H1 (cell line): ENCODE measurements at regions not wholly inside any gene's neighbourhood (a gene's known extent, or its start where the extent isn't known, plus 50 kb on each side); places are given as distances from the start of the nearest gene placed in this dataset.

Source experiments
- CTCF ChIA-PET: fragments of 300-600 bp; sonication (Branson Sonifier 250); formaldehyde crosslinking; loops from one replicate; lab custom pipeline; 2021; ENCODE audit not compliant: partially characterized antibody; lab: Charles Lee
- POLR2A ChIA-PET: fragments of 300-600 bp; sonication (Branson Sonifier 250); formaldehyde crosslinking; loops from one replicate; lab custom pipeline; 2021; ENCODE audit warnings: inconsistent platforms; ENCODE audit not compliant: partially characterized antibody; lab: Charles Lee
- DNase-seq, 2 experiments: peaks; one replicate each; pipeline versions ENCODE4 v3.0.0 to v3.0.0-alpha.2; 2010 to 2022; ENCODE audit warnings: low spot score in 2 of 2, low read depth in 1 of 2, mixed read lengths in 1 of 2
- FAIRE-seq: peaks from 2 replicates; lab custom pipeline; 2011; peaks lifted over from hg19 to GRCh38; lab: Jason Lieb, UNC
- H2AFZ ChIP-seq: 2 replicates; pipeline ENCODE4 v1.8.1; 2012; ENCODE audit warnings: low read length, inconsistent platforms
- H2AK5ac ChIP-seq: 2 replicates; pipeline ENCODE4 v1.6.1; 2013; ENCODE audit warnings: low read depth, low read length
- H2BK120ac ChIP-seq: replicated peaks from 2 replicates; pipeline ENCODE3; 2013; ENCODE audit warnings: low read depth, low read length, inconsistent platforms
- H2BK12ac ChIP-seq: 2 replicates; pipeline ENCODE4 v1.6.1; 2013; ENCODE audit warnings: low read depth, low read length
- H2BK15ac ChIP-seq: 2 replicates; pipeline ENCODE4 v1.6.1; 2013; ENCODE audit warnings: low read length
- H2BK20ac ChIP-seq: 2 replicates; pipeline ENCODE4 v1.6.1; 2013; ENCODE audit warnings: low read length
- H2BK5ac ChIP-seq: 2 replicates; pipeline ENCODE4 v1.6.1; 2013; ENCODE audit warnings: low read depth, low read length
- H3K14ac ChIP-seq: 2 replicates; pipeline ENCODE4 v1.6.1; 2013; ENCODE audit warnings: inconsistent platforms; ENCODE audit not compliant: insufficient read length
- H3K18ac ChIP-seq: 2 replicates; pipeline ENCODE4 v1.6.1; 2013; ENCODE audit warnings: low read length; ENCODE audit errors: extremely low read depth
- H3K23ac ChIP-seq: 2 replicates; pipeline ENCODE4 v1.6.1; 2013; ENCODE audit warnings: inconsistent platforms; ENCODE audit not compliant: insufficient read length
- H3K23me2 ChIP-seq: 2 replicates; pipeline ENCODE4 v1.6.1; 2013; ENCODE audit warnings: low read depth, low read length
- H3K27ac ChIP-seq: 2 replicates; pipeline ENCODE4 v1.6.1; 2011; ENCODE audit warnings: low read depth, low read length, inconsistent platforms
- H3K27me3 ChIP-seq, 4 experiments: replicated peaks in 1 of 4; 1 replicate in 1 of 4; 2 replicates in 3 of 4; pipeline versions ENCODE4 v1.6.1 to v1.8.1; 2011 to 2013; ENCODE audit warnings: low read length in 3 of 4, mild to moderate bottlenecking in 3 of 4, inconsistent platforms in 2 of 4, mixed read lengths in 2 of 4, moderate library complexity in 1 of 4; ENCODE audit not compliant: control insufficient read depth in 3 of 4, insufficient read depth in 3 of 4; ENCODE audit errors: extremely low read depth in 1 of 4
- H3K36me3 ChIP-seq, 4 experiments: 2 replicates each; pipeline versions ENCODE4 v1.6.1 to v1.8.1; 2011 to 2013; ENCODE audit warnings: mild to moderate bottlenecking in 4 of 4, low read length in 3 of 4, moderate library complexity in 2 of 4, control low read depth in 1 of 4, inconsistent platforms in 1 of 4; ENCODE audit not compliant: insufficient read depth in 4 of 4, control insufficient read depth in 2 of 4
- H3K4ac ChIP-seq: replicated peaks from 2 replicates; pipeline ENCODE3; 2013; ENCODE audit warnings: low read length, low read depth, mixed read lengths, inconsistent platforms; ENCODE audit not compliant: insufficient read length
- H3K4me1 ChIP-seq, 4 experiments: replicated peaks in 1 of 4; 1 replicate in 1 of 4; 2 replicates in 3 of 4; pipeline versions ENCODE4 v1.6.1 to v1.8.1; 2011 to 2013; ENCODE audit warnings: low read length in 3 of 4, inconsistent platforms in 2 of 4, mixed read lengths in 1 of 4; ENCODE audit not compliant: insufficient read depth in 4 of 4, control insufficient read depth in 3 of 4
- H3K4me2 ChIP-seq, 2 experiments: 2 replicates each; pipeline versions ENCODE4 v1.6.1 to v1.8.1; 2011 to 2013; ENCODE audit warnings: low read depth in 2 of 2, low read length in 2 of 2, control low read depth in 1 of 2, inconsistent platforms in 1 of 2, mild to moderate bottlenecking in 1 of 2; ENCODE audit not compliant: insufficient read depth in 1 of 2
- H3K4me3 ChIP-seq, 4 experiments: fragments of 200-600, 300-600 bp in 1 of 4; sonication (generic), shearing (Covaris generic), sonication (Bioruptor Twin) in 1 of 4; 2 replicates each; pipeline versions ENCODE4 v1.5.1 to v1.8.1; 2011 to 2016; ENCODE audit warnings: low read length in 4 of 4, low read depth in 3 of 4, control low read depth in 2 of 4, inconsistent platforms in 2 of 4, mild to moderate bottlenecking in 2 of 4, mixed read lengths in 1 of 4, moderate library complexity in 1 of 4; ENCODE audit not compliant: insufficient read depth in 2 of 4; ENCODE audit errors: extremely low read depth in 1 of 4
- H3K56ac ChIP-seq: replicated peaks from 2 replicates; pipeline ENCODE3; 2013; ENCODE audit warnings: low read depth, mild to moderate bottlenecking, mixed read lengths, low read length, inconsistent platforms; ENCODE audit not compliant: insufficient read length
- H3K79me1 ChIP-seq: 2 replicates; pipeline ENCODE4 v1.6.1; 2013; ENCODE audit warnings: low read depth, low read length, control low read depth
- H3K79me2 ChIP-seq, 2 experiments: 2 replicates each; pipeline versions ENCODE4 v1.6.1 to v1.8.1; 2012 to 2013; ENCODE audit warnings: low read length in 2 of 2, mild to moderate bottlenecking in 2 of 2, inconsistent platforms in 1 of 2; ENCODE audit not compliant: insufficient read depth in 2 of 2, control insufficient read depth in 1 of 2
- H3K9ac ChIP-seq, 4 experiments: replicated peaks in 1 of 4; 1 replicate in 1 of 4; 2 replicates in 3 of 4; pipeline versions ENCODE4 v1.6.1 to v1.8.1; 2011 to 2013; ENCODE audit warnings: low read depth in 3 of 4, low read length in 3 of 4, control low read depth in 2 of 4, mild to moderate bottlenecking in 2 of 4, moderate library complexity in 2 of 4, inconsistent platforms in 1 of 4; ENCODE audit errors: extremely low read depth in 1 of 4
- H3K9me3 ChIP-seq, 2 experiments: 2 replicates each; pipeline versions ENCODE4 v1.6.1 to v1.8.1; 2012 to 2013; ENCODE audit warnings: mild to moderate bottlenecking in 2 of 2, moderate library complexity in 2 of 2, control low read depth in 1 of 2, inconsistent platforms in 1 of 2, low read depth in 1 of 2, low read length in 1 of 2, mixed read lengths in 1 of 2; ENCODE audit not compliant: insufficient read depth in 2 of 2
- H4K20me1 ChIP-seq, 2 experiments: replicated peaks in 1 of 2; 2 replicates each; pipeline versions ENCODE3 to v1.8.1; 2011 to 2013; ENCODE audit warnings: inconsistent platforms in 2 of 2, low read length in 2 of 2, mild to moderate bottlenecking in 1 of 2; ENCODE audit not compliant: insufficient read depth in 2 of 2, control insufficient read depth in 1 of 2
- H4K5ac ChIP-seq: 2 replicates; pipeline ENCODE4 v1.6.1; 2013; ENCODE audit warnings: low read length, low read depth, mixed read lengths, inconsistent platforms; ENCODE audit not compliant: insufficient read length
- H4K8ac ChIP-seq: 2 replicates; pipeline ENCODE4 v1.8.0; 2013; ENCODE audit warnings: mild to moderate bottlenecking, moderate library complexity, low read length, inconsistent platforms; ENCODE audit not compliant: insufficient read depth; ENCODE audit errors: extremely low read depth
- H4K91ac ChIP-seq: replicated peaks from 2 replicates; pipeline ENCODE3; 2013; ENCODE audit warnings: low read length, mixed read lengths, inconsistent platforms; ENCODE audit not compliant: insufficient read length
- EGR1 ChIP-seq: IDR thresholded peaks from 2 replicates; pipeline ENCODE4 v1.6.1; 2011; ENCODE audit warnings: low read depth, low read length, borderline replicate concordance
- EZH2 ChIP-seq: fragments of 200-600 bp; sonication (generic); IDR thresholded peaks from 2 replicates; pipeline ENCODE4 v1.7.1; 2012; ENCODE audit warnings: low read depth, mild to moderate bottlenecking, moderate library complexity, low read length, inconsistent platforms; ENCODE audit not compliant: severe bottlenecking
- FOSL1 ChIP-seq: IDR thresholded peaks from 2 replicates; pipeline ENCODE4 v1.6.1; 2011; ENCODE audit warnings: mild to moderate bottlenecking, low read depth, low read length, moderate library complexity; ENCODE audit not compliant: insufficient read depth
- GABPA ChIP-seq: IDR thresholded peaks from 2 replicates; pipeline ENCODE4 v1.6.1; 2011; ENCODE audit warnings: mild to moderate bottlenecking, low read length, moderate library complexity, borderline replicate concordance; ENCODE audit not compliant: insufficient read depth
- NANOG ChIP-seq: IDR thresholded peaks from 2 replicates; pipeline ENCODE4 v1.6.1; 2011; ENCODE audit warnings: low read length, low read depth, mild to moderate bottlenecking, inconsistent platforms; ENCODE audit not compliant: insufficient read depth, poor library complexity, severe bottlenecking
- SP2 ChIP-seq: IDR thresholded peaks from 2 replicates; pipeline ENCODE4 v1.6.1; 2012; ENCODE audit warnings: mild to moderate bottlenecking, low read length, inconsistent platforms
- SRF ChIP-seq: IDR thresholded peaks from 2 replicates; pipeline ENCODE4 v1.6.1; 2011; ENCODE audit warnings: mild to moderate bottlenecking, low read depth, low read length, moderate library complexity
- TAF1 ChIP-seq: IDR thresholded peaks from 2 replicates; pipeline ENCODE4 v1.6.1; 2011; ENCODE audit warnings: mild to moderate bottlenecking, low read depth, low read length
- TBP ChIP-seq: IDR thresholded peaks from 2 replicates; pipeline ENCODE4 v1.6.1; 2011; ENCODE audit warnings: low read depth, low read length, improper control_type of control experiment
- TEAD4 ChIP-seq: IDR thresholded peaks from 2 replicates; pipeline ENCODE4 v1.6.1; 2012; ENCODE audit warnings: low read depth, low read length, inconsistent platforms, mixed read lengths
- YY1 ChIP-seq: IDR thresholded peaks from 2 replicates; pipeline ENCODE4 v1.6.1; 2011; ENCODE audit warnings: low read depth, mild to moderate bottlenecking, low read length
- WGBS, 2 experiments: shearing (Covaris generic) in 1 of 2; methylation state at CpG; one replicate each; pipeline versions ENCODE4 v1.1.6 to v1.1.7; 2013 to 2015; ENCODE audit warnings: low lambda C conversion rate in 2 of 2, mixed read lengths in 2 of 2, inconsistent platforms in 1 of 2, low coverage in 1 of 2, missing lambda C conversion rate in 1 of 2; ENCODE audit not compliant: insufficient replicate concordance in 2 of 2, insufficient coverage in 1 of 2, insufficient read length in 1 of 2; ENCODE audit errors: extremely low coverage in 1 of 2, missing lambda C conversion rate in 1 of 2; 5-methylcytosine and 5-hydroxymethylcytosine counted together
- TF ChIP-seq, protein P1 (sequence below): IDR thresholded peaks from 2 replicates; pipeline ENCODE4 v1.6.1; 2012; ENCODE audit warnings: low read length, inconsistent platforms

DNA sequence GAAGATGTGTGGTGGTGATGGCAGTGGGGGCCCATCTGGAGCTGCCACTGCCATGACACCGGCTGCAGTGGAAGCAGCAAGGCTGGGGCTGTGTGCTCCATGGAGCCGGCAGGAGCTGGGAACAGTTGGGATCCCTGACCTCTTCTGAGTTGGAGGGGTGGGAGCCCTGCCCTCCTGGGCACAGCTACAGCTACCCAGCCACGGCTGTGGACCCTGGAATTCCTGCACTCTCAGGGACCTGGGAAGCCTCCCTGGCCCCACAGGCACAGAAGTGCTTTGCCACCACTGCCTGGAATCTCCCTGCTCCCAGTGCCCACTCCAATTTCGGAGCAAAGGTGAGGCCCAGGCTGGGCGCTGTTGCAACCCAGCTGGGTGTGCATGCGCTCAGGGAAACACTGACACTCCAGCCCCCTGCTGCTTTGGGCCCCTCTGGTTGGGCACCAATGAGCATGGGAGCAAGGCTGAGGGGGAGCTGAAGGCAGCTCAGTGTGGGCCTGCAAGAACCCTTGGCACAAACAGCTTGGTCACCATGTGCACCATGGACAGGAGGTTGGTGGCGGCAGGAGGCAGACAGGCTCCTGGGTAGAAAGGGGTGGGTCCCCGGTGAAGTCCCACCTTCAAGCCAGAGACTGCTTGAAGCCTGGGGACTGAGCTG is 817.6 kb downstream of the KCNT2 start:
- H3K4me1 ChIP-seq: no peaks in the 10 kb centered on the region
- no peak overlapping the region for H2BK120ac ChIP-seq
- no peak overlapping the region for H2AK5ac ChIP-seq
- H4K5ac ChIP-seq: no peak overlapping the region
- no peak overlapping the region for H2BK5ac ChIP-seq
- DNase-seq (no peak), FAIRE-seq (no peak)
- no peak overlapping the region for H2BK20ac ChIP-seq
- peak overlapping the region; percentile 53; the same call in 1 of the 2 replicates for H2AFZ ChIP-seq
- no peaks in the 10 kb centered on the region for H4K20me1 ChIP-seq
- H3K9ac ChIP-seq: no peak overlapping the region
- no peak overlapping the region for H3K4ac ChIP-seq
- POLR2A ChIA-PET: no interaction called here
- no peak overlapping the region for H3K27ac ChIP-seq
- H3K36me3 ChIP-seq: no peaks in the 10 kb centered on the region
- CTCF ChIA-PET: interaction anchor here (1.0 to 1.4 kb wide), 2 partner anchors 20 to 96 kb away, joined by 3 to 4 read pairs; no protein-coding TSS in a partner anchor
- no peak overlapping the region for H2BK12ac ChIP-seq
- H3K27me3 ChIP-seq: no peaks in the 10 kb centered on the region
- H3K4me2 ChIP-seq: no peak overlapping the region
- no peaks in the 10 kb centered on the region for H3K79me1 ChIP-seq
- 94% methylated on average over 8 of the region's 8 CpGs; no CpG with 5 or more reads in 1 of the 2 experiments for WGBS, 2 experiments
- no peak overlapping the region for H3K56ac ChIP-seq
- H3K4me3 ChIP-seq: no peak overlapping the region
- H3K14ac ChIP-seq: no peak overlapping the region
- H4K8ac ChIP-seq: peak overlapping the region; percentile 14; the same call in 1 of the 2 replicates
- H2BK15ac ChIP-seq: no peak overlapping the region
- H3K23ac ChIP-seq: no peak overlapping the region
- H3K9me3 ChIP-seq: no peaks in the 10 kb centered on the region
- H4K91ac ChIP-seq: no peak overlapping the region
- H3K79me2 ChIP-seq: no peaks in the 10 kb centered on the region
- no peak overlapping the region for H3K18ac ChIP-seq
- H3K23me2 ChIP-seq: no peaks in the 10 kb centered on the region
- TF ChIP-seq SP2: no peak
- no peak for TF ChIP-seq EGR1
- no peak for TF ChIP-seq TAF1
- no peak for TF ChIP-seq TEAD4
- TF ChIP-seq, protein P1, sequence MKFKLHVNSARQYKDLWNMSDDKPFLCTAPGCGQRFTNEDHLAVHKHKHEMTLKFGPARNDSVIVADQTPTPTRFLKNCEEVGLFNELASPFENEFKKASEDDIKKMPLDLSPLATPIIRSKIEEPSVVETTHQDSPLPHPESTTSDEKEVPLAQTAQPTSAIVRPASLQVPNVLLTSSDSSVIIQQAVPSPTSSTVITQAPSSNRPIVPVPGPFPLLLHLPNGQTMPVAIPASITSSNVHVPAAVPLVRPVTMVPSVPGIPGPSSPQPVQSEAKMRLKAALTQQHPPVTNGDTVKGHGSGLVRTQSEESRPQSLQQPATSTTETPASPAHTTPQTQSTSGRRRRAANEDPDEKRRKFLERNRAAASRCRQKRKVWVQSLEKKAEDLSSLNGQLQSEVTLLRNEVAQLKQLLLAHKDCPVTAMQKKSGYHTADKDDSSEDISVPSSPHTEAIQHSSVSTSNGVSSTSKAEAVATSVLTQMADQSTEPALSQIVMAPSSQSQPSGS: no peak
- no peak for TF ChIP-seq TBP
- no peak for TF ChIP-seq GABPA
- TF ChIP-seq FOSL1: no peak
- no peak for TF ChIP-seq EZH2
- TF ChIP-seq NANOG: no peak
- TF ChIP-seq YY1: no peak
- no peak for TF ChIP-seq SRF
